ENCODE measurements at regions not wholly inside any gene's neighbourhood (a gene's known extent, or its start where the extent isn't known, plus 50 kb on each side); places are given as distances from the start of the nearest gene placed in this dataset.
A peak's percentile ranks its signal among the peaks of the same experiment; 100 is the strongest.

DNA sequence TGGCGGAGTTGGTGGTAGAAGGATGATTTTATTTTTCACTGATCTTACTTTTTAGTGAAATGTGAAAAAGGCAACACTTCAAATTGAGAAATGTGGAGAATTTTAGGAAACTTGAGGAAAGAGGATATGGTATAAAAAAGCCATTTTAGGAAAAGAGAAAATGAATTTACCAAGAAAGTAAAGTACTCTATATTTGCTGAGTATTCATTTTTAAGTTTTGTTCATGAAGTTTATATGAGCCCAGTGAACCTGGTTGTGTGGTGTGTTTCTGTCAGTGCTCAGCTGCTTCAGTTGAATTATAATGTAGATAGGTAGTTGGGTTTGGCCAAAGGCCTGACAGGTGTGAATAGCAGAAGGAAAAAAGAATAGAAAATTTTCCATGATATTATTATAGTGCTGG lies 345.5 kb upstream of the FSTL5 start:
- Mint-ChIP-seq H3K4me3 (ENCODE audit: unreplicated experiment) (no peak overlapping the region), H3K27ac (ENCODE audit: unreplicated experiment) (no peak overlapping the region), H3K4me1 (ENCODE audit: unreplicated experiment) (no peaks in the 10 kb centered on the region), H3K36me3 (ENCODE audit: unreplicated experiment) (no peaks in the 10 kb centered on the region), H3K9me3 (ENCODE audit: unreplicated experiment) (no peaks in the 10 kb centered on the region), H3K27me3 (ENCODE audit: unreplicated experiment) (peaks cover 8% of the 10 kb centered on the region)
- TF ChIP-seq, protein P1, sequence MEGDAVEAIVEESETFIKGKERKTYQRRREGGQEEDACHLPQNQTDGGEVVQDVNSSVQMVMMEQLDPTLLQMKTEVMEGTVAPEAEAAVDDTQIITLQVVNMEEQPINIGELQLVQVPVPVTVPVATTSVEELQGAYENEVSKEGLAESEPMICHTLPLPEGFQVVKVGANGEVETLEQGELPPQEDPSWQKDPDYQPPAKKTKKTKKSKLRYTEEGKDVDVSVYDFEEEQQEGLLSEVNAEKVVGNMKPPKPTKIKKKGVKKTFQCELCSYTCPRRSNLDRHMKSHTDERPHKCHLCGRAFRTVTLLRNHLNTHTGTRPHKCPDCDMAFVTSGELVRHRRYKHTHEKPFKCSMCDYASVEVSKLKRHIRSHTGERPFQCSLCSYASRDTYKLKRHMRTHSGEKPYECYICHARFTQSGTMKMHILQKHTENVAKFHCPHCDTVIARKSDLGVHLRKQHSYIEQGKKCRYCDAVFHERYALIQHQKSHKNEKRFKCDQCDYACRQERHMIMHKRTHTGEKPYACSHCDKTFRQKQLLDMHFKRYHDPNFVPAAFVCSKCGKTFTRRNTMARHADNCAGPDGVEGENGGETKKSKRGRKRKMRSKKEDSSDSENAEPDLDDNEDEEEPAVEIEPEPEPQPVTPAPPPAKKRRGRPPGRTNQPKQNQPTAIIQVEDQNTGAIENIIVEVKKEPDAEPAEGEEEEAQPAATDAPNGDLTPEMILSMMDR (IDR thresholded peaks at IDR 0.05): no peak
- no peak for DNase-seq (ENCODE audit: extremely low spot score, unreplicated experiment)

DNA sequence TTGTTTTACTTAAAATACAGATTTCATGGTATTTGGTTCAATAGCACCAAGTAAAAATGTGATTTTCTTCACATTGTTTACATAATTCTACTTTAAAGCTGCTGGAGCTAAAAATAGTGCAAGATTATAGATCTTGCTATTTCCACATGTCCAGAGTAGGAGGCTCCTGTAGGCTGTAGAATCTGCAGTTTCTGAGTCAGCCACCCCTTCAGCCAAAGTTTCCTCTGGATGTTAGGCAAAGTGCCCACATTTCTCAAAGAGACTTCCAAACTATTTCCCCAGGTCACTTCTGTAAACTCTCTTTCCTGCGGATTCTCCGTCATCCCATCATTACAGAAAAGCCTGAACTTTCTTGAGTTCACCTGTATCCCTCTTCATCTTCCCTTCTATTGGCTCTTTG lies 342.5 kb upstream of the FSTL5 start:
- Mint-ChIP-seq H3K4me1 (ENCODE audit: unreplicated experiment) (no peaks in the 10 kb centered on the region), H3K27ac (ENCODE audit: unreplicated experiment) (no peak overlapping the region), H3K27me3 (ENCODE audit: unreplicated experiment) (peaks cover 7% of the 10 kb centered on the region), H3K4me3 (ENCODE audit: unreplicated experiment) (no peak overlapping the region), H3K36me3 (ENCODE audit: unreplicated experiment) (no peaks in the 10 kb centered on the region), H3K9me3 (ENCODE audit: unreplicated experiment) (no peaks in the 10 kb centered on the region)
- no peak for DNase-seq (ENCODE audit: extremely low spot score, unreplicated experiment)
- TF ChIP-seq, protein P1 (IDR thresholded peaks at IDR 0.05): no peak

DNA sequence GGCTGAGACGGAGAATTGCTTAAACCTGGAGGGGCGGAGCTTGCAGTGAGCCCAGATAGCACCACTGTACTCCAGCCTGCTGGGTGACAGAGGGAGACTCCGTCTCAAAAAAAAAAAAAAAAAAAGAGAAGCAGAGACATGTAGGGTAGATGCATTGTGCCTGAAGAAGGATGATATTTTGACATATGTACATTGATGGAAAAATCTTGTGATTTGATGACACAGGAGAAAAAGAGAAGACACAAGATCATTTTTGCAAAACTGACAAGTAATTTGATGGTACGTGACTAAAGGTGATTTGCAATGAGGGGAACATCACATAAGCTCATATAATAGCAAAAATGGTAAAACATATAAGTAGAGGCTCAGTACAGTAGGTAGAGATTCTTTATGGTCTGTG lies 340.1 kb upstream of the FSTL5 start:
- Mint-ChIP-seq H3K9me3 (ENCODE audit: unreplicated experiment) (no peaks in the 10 kb centered on the region), H3K4me3 (ENCODE audit: unreplicated experiment) (no peak overlapping the region), H3K27ac (ENCODE audit: unreplicated experiment) (no peak overlapping the region), H3K36me3 (ENCODE audit: unreplicated experiment) (no peaks in the 10 kb centered on the region), H3K4me1 (ENCODE audit: unreplicated experiment) (no peaks in the 10 kb centered on the region), H3K27me3 (ENCODE audit: unreplicated experiment) (peaks cover 15% of the 10 kb centered on the region)
- DNase-seq (ENCODE audit: extremely low spot score, unreplicated experiment): no peak
- TF ChIP-seq, protein P1 (IDR thresholded peaks at IDR 0.05): no peak

DNA sequence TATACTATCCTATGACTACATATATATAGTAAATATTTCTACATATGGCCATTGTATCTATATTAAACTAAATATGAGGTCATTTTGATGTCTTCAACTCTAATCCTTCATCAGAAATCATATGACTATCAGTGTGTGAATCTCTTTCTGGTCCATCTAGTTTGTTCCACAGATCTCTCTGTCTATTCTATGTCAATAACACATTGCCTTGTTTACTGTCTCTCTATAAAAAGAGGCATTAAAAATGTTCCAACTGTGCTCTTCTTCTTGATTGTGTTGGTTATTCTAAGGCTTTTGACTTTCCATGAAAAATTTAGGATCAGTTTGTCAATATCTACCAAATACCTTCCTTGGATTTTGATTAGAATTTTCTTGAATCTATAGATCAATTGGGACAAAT lies 338.3 kb upstream of the FSTL5 start:
- Mint-ChIP-seq H3K27me3 (ENCODE audit: unreplicated experiment) (peaks cover 15% of the 10 kb centered on the region), H3K4me3 (ENCODE audit: unreplicated experiment) (no peak overlapping the region), H3K36me3 (ENCODE audit: unreplicated experiment) (no peaks in the 10 kb centered on the region), H3K4me1 (ENCODE audit: unreplicated experiment) (no peaks in the 10 kb centered on the region), H3K9me3 (ENCODE audit: unreplicated experiment) (no peaks in the 10 kb centered on the region), H3K27ac (ENCODE audit: unreplicated experiment) (no peak overlapping the region)
- TF ChIP-seq, protein P1 (IDR thresholded peaks at IDR 0.05): no peak
- DNase-seq (ENCODE audit: extremely low spot score, unreplicated experiment): no peak

DNA sequence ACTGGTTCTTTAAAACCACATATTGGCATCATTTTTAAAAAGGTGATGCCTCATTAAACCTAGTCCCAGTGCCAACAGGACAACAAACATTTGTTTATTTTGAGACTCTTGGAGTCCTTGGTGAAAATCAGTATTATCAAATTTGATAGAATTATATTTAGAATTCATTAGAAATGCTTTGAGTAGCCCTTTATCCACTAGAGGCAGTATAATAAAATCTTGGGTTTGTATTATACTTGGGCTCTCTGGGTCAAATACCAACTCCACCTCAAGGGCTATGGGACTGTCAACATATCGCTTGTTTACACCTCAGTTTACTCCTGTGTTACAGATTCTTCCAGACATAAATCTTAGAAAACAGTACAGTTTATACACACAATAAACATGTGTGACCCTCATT lies 335.7 kb upstream of the FSTL5 start:
- DNase-seq (ENCODE audit: extremely low spot score, unreplicated experiment): no peak
- no peaks in the 10 kb centered on the region for H3K4me1 Mint-ChIP-seq (ENCODE audit: unreplicated experiment)
- no peaks in the 10 kb centered on the region for H3K9me3 Mint-ChIP-seq (ENCODE audit: unreplicated experiment)
- TF ChIP-seq, protein P1 (IDR thresholded peaks at IDR 0.05): peak; percentile 54
- H3K27ac Mint-ChIP-seq (ENCODE audit: unreplicated experiment): no peak overlapping the region
- peaks cover 12% of the 10 kb centered on the region for H3K27me3 Mint-ChIP-seq (ENCODE audit: unreplicated experiment)
- H3K36me3 Mint-ChIP-seq (ENCODE audit: unreplicated experiment): no peaks in the 10 kb centered on the region
- H3K4me3 Mint-ChIP-seq (ENCODE audit: unreplicated experiment): no peak overlapping the region

All from osteocyte (in vitro differentiated cells).